Thyroid gland (tissue), 4 donors: ENCODE measurements at regions not wholly inside any gene's neighbourhood (a gene's known extent, or its start where the extent isn't known, plus 50 kb on each side); places are given as distances from the start of the nearest gene placed in this dataset.

Source experiments
- DNase-seq, 2 donors: peaks; one replicate each; pipeline ENCODE4 v3.0.0-alpha.2; 2019
- H3K27ac ChIP-seq, 3 donors: fragments of 200-600 bp; sonication (generic); 1 replicate in 2 of 3; 2 replicates in 1 of 3; pipeline ENCODE4 v1.5.1; 2016 to 2019; ENCODE audit warnings: mild to moderate bottlenecking in 1 of 3, moderate library complexity in 1 of 3
- H3K27me3 ChIP-seq: fragments of 200-600 bp; sonication (generic); one replicate; pipeline ENCODE4 v1.5.1; 2019
- H3K36me3 ChIP-seq, 2 donors: fragments of 200-600 bp; sonication (generic); one replicate each; pipeline ENCODE4 v1.5.1; 2016 to 2019
- H3K4me1 ChIP-seq, 2 donors: fragments of 200-600 bp; sonication (generic); one replicate each; pipeline ENCODE4 v1.5.1; 2017 to 2019
- H3K4me3 ChIP-seq, 3 donors: fragments of 200-600 bp; sonication (generic); replicated peaks in 1 of 3; 1 replicate in 2 of 3; 2 replicates in 1 of 3; pipeline ENCODE4 v1.5.1; 2016; ENCODE audit warnings: mild to moderate bottlenecking in 1 of 3
- H3K9me3 ChIP-seq: fragments of 200-600 bp; sonication (generic); one replicate; pipeline ENCODE4 v1.5.1; 2017
- CTCF ChIP-seq, 6 experiments: fragments of 200-600 bp in 3 of 6; fragments of 450-650 bp in 3 of 6; sonication (generic) in 3 of 6; IDR thresholded peaks; one replicate each; pipeline ENCODE4 v1.5.1; 2016 to 2019; ENCODE audit warnings: antibody characterized with exemption in 6 of 6, mild to moderate bottlenecking in 2 of 6, inconsistent platforms in 1 of 6, moderate library complexity in 1 of 6
- POLR2A ChIP-seq, 2 donors: fragments of 450-650 bp; IDR thresholded peaks; one replicate each; pipeline ENCODE4 v1.6.1; 2017; ENCODE audit warnings: antibody characterized with exemption in 2 of 2, mild to moderate bottlenecking in 2 of 2, moderate library complexity in 1 of 2
- WGBS, 2 donors: methylation state at CpG; one replicate each; pipeline ENCODE4 v1.1.5; 2017; 5-methylcytosine and 5-hydroxymethylcytosine counted together
- intact Hi-C: fragments of 100-400 bp; cut with DNase I; formaldehyde crosslinking; loops from one replicate; pipeline ENCODE4 v1.15.1; 2023

GRCh38 chr4:151961456-151961855 lies 200.6 kb upstream of the GATB start:
- Histone ChIP-seq H3K27me3 (no peaks in the 10 kb centered on the region), H3K36me3 (no peaks in the 10 kb centered on the region), H3K9me3 (no peaks in the 10 kb centered on the region), H3K4me3 (no peak overlapping the region), H3K4me1 (no peaks in the 10 kb centered on the region), H3K27ac (no peak overlapping the region)
- WGBS, 2 donors, result 48 to 58% methylated on average over 2 of the region's 2 CpGs
- DNase-seq, result no peak
- intact Hi-C loops, result no loop called here
- TF ChIP-seq CTCF (IDR thresholded peaks at IDR 0.05) (no peak), POLR2A (IDR thresholded peaks at IDR 0.05) (no peak)

- no peak for DNase-seq
- Histone ChIP-seq H3K27ac (no peak overlapping the region), H3K4me1 (no peaks in the 10 kb centered on the region), H3K27me3 (no peaks in the 10 kb centered on the region), H3K4me3 (no peak overlapping the region), H3K36me3 (no peaks in the 10 kb centered on the region), H3K9me3 (no peaks in the 10 kb centered on the region)
- intact Hi-C loops, result no loop called here
- no peak for TF ChIP-seq POLR2A (IDR thresholded peaks at IDR 0.05)
- no peak for TF ChIP-seq CTCF (IDR thresholded peaks at IDR 0.05)
- WGBS, 2 donors, result 82 to 85% methylated on average over 11 of the region's 11 CpGs
Observed at GRCh38 chr4:151960449-151961230, 199.8 kb upstream of the GATB start.

GRCh38 chr4:151957153-151957552 lies 196.3 kb upstream of the GATB start:
- DNase-seq, result no peak
- no peaks in the 10 kb centered on the region for H3K9me3 ChIP-seq
- H3K27me3 ChIP-seq, result no peaks in the 10 kb centered on the region
- H3K36me3 ChIP-seq, result no peaks in the 10 kb centered on the region
- H3K4me1 ChIP-seq, result no peaks in the 10 kb centered on the region
- TF ChIP-seq CTCF (IDR thresholded peaks at IDR 0.05), result no peak
- no peak for TF ChIP-seq POLR2A (IDR thresholded peaks at IDR 0.05)
- WGBS, 2 donors, result 22 to 50% methylated on average over 5 of the region's 5 CpGs
- no peak overlapping the region for H3K27ac ChIP-seq
- H3K4me3 ChIP-seq, result no peak overlapping the region
- intact Hi-C loops, result no loop called here

- intact Hi-C loops, result no loop called here
- no peak for DNase-seq
Observed at GRCh38 chr4:151955721-151956380, 195.0 kb upstream of the GATB start.

More at GRCh38 chr4:151955721-151956380, 195.0 kb upstream of the GATB start:
- no peaks in the 10 kb centered on the region for H3K4me1 ChIP-seq
- TF ChIP-seq CTCF (IDR thresholded peaks at IDR 0.05), result no peak
- no peak for TF ChIP-seq POLR2A (IDR thresholded peaks at IDR 0.05)
- H3K9me3 ChIP-seq, result no peaks in the 10 kb centered on the region
- no peaks in the 10 kb centered on the region for H3K27me3 ChIP-seq
- no peaks in the 10 kb centered on the region for H3K36me3 ChIP-seq
- WGBS, 2 donors, result 82 to 87% methylated on average over 5 of the region's 5 CpGs
- no peak overlapping the region for H3K4me3 ChIP-seq
- H3K27ac ChIP-seq, result no peak overlapping the region
